SK-N-SH (cell line): ENCODE measurements at regions not wholly inside any gene's neighbourhood (a gene's known extent, or its start where the extent isn't known, plus 50 kb on each side); places are given as distances from the start of the nearest gene placed in this dataset.

ENCODE experiments used
- CTCF ChIA-PET: fragments of 300-600, 350-600 bp; formaldehyde crosslinking; extraction: SDS; loops from one replicate; lab custom pipeline; 2021; lab: Yijun Ruan, JAX
- POLR2A ChIA-PET: fragments of 350-600 bp; sonication (Branson Sonifier 250); formaldehyde crosslinking; extraction: SDS; loops from one replicate; lab custom pipeline; 2020; ENCODE audit warnings: antibody characterized with exemption, inconsistent platforms; lab: Yijun Ruan, JAX
- DNase-seq: peaks from one replicate; pipeline ENCODE4 v3.0.0; 2012
- H2AFZ ChIP-seq: fragments of 200-600 bp; sonication (generic); 2 replicates; pipeline ENCODE4 v1.8.1; 2016; ENCODE audit warnings: antibody characterized with exemption, mild to moderate bottlenecking, low read depth
- H3F3A ChIP-seq: fragments of 200-600 bp; sonication (generic); replicated peaks from 2 replicates; pipeline ENCODE3; 2016; ENCODE audit warnings: antibody characterized with exemption, mild to moderate bottlenecking; ENCODE audit not compliant: insufficient read depth
- H3K27ac ChIP-seq, 2 experiments: fragments of 200-500 bp in 1 of 2; fragments of 200-600 bp in 1 of 2; sonication (Bioruptor generic) in 1 of 2; sonication (generic), shearing (Covaris generic) in 1 of 2; 2 replicates each; pipeline versions ENCODE4 v1.5.1 to v1.6.1; 2014 to 2016; ENCODE audit warnings: low read depth in 2 of 2, inconsistent platforms in 1 of 2, low read length in 1 of 2, mild to moderate bottlenecking in 1 of 2, mixed read lengths in 1 of 2
- H3K27me3 ChIP-seq: fragments of 200-600 bp; sonication (generic), shearing (Covaris generic); 2 replicates; pipeline ENCODE4 v1.6.1; 2016; ENCODE audit warnings: mixed run types; ENCODE audit not compliant: insufficient read depth
- H3K36me3 ChIP-seq, 2 experiments: fragments of 200-500 bp in 1 of 2; fragments of 200-600 bp in 1 of 2; sonication (Bioruptor generic) in 1 of 2; sonication (generic) in 1 of 2; replicated peaks in 1 of 2; 2 replicates each; pipeline versions ENCODE3 to v1.5.1; 2014 to 2016; ENCODE audit warnings: low read length in 1 of 2, mild to moderate bottlenecking in 1 of 2; ENCODE audit not compliant: insufficient read depth in 2 of 2, control insufficient read depth in 1 of 2
- H3K4me1 ChIP-seq, 2 experiments: fragments of 200-500 bp in 1 of 2; fragments of 200-600 bp in 1 of 2; sonication (Bioruptor generic) in 1 of 2; sonication (generic), shearing (Covaris generic) in 1 of 2; 2 replicates each; pipeline versions ENCODE4 v1.5.1 to v1.6.1; 2014 to 2016; ENCODE audit warnings: low read depth in 1 of 2, low read length in 1 of 2, mixed run types in 1 of 2; ENCODE audit not compliant: insufficient read depth in 2 of 2, control insufficient read depth in 1 of 2
- H3K4me2 ChIP-seq: fragments of 200-600 bp; sonication (generic), shearing (Covaris generic); 2 replicates; pipeline ENCODE4 v1.6.1; 2017; ENCODE audit warnings: mixed run types
- H3K4me3 ChIP-seq, 2 experiments: fragments of 200-500 bp in 1 of 2; fragments of 200-600 bp in 1 of 2; sonication (Bioruptor generic) in 1 of 2; sonication (generic), shearing (Covaris generic) in 1 of 2; 2 replicates each; pipeline versions ENCODE4 v1.5.1 to v1.8.1; 2014 to 2016; ENCODE audit warnings: low read depth in 2 of 2, inconsistent platforms in 1 of 2, low read length in 1 of 2, mild to moderate bottlenecking in 1 of 2, mixed read lengths in 1 of 2, moderate library complexity in 1 of 2
- H3K79me2 ChIP-seq: fragments of 200-600 bp; sonication (generic); 2 replicates; pipeline ENCODE4 v1.8.1; 2017; ENCODE audit warnings: mild to moderate bottlenecking; ENCODE audit not compliant: insufficient read depth
- H3K9ac ChIP-seq: fragments of 200-600 bp; sonication (generic); 2 replicates; pipeline ENCODE4 v1.6.1; 2017; ENCODE audit warnings: mixed run types
- H3K9me2 ChIP-seq: fragments of 200-600 bp; sonication (generic); 2 replicates; pipeline ENCODE4 v1.6.1; 2017; ENCODE audit warnings: mixed run types
- H3K9me3 ChIP-seq: fragments of 200-600 bp; sonication (generic); 2 replicates; pipeline ENCODE4 v1.6.1; 2017; ENCODE audit warnings: mixed run types, mild to moderate bottlenecking, moderate library complexity
- H4K20me1 ChIP-seq: fragments of 200-600 bp; sonication (generic); 2 replicates; pipeline ENCODE4 v1.6.1; 2017; ENCODE audit warnings: mild to moderate bottlenecking, mixed run types; ENCODE audit not compliant: insufficient read depth
- CHD2 ChIP-seq: fragments of 150-350 bp; IDR thresholded peaks from 2 replicates; pipeline ENCODE4 v1.6.1; 2018; ENCODE audit warnings: low read length; ENCODE audit not compliant: partially characterized antibody
- EZH2phosphoT487 ChIP-seq: fragments of 200-600 bp; sonication (generic); IDR thresholded peaks from 2 replicates; pipeline ENCODE4 v1.6.1; 2017; ENCODE audit warnings: low read depth, mixed run types, mild to moderate bottlenecking, antibody characterized with exemption, moderate library complexity, borderline replicate concordance
- FOSL2 ChIP-seq: IDR thresholded peaks from 2 replicates; pipeline ENCODE4 v1.4.0; 2012; ENCODE audit warnings: low read depth, mild to moderate bottlenecking, moderate library complexity, borderline replicate concordance
- FOXM1 ChIP-seq: IDR thresholded peaks from 2 replicates; pipeline ENCODE4 v1.4.0; 2012; ENCODE audit warnings: low read depth, mild to moderate bottlenecking
- GABPA ChIP-seq: IDR thresholded peaks from 2 replicates; pipeline ENCODE4 v1.4.0; 2012; ENCODE audit warnings: low read depth, mild to moderate bottlenecking
- JUND ChIP-seq: IDR thresholded peaks from 2 replicates; pipeline ENCODE4 v1.4.0; 2012
- RAD21 ChIP-seq: IDR thresholded peaks from 2 replicates; pipeline ENCODE4 v1.6.1; 2012; ENCODE audit warnings: mild to moderate bottlenecking, low read length
- RFX5 ChIP-seq: IDR thresholded peaks from 2 replicates; pipeline ENCODE4 v1.6.1; 2012; ENCODE audit warnings: mild to moderate bottlenecking, improper control_type of control experiment, low read length
- RXRA ChIP-seq: IDR thresholded peaks from 2 replicates; pipeline ENCODE4 v1.4.0; 2012; ENCODE audit warnings: low read depth, mild to moderate bottlenecking, borderline replicate concordance
- SMC3 ChIP-seq: IDR thresholded peaks from 2 replicates; pipeline ENCODE4 v1.6.1; 2012; ENCODE audit warnings: low read depth, low read length, improper control_type of control experiment
- TAF1 ChIP-seq: IDR thresholded peaks from 2 replicates; pipeline ENCODE4 v1.6.1; 2012; ENCODE audit warnings: low read depth, mild to moderate bottlenecking, low read length, moderate library complexity, borderline replicate concordance
- TCF12 ChIP-seq: IDR thresholded peaks from 2 replicates; pipeline ENCODE4 v1.4.0; 2012
- TEAD4 ChIP-seq: IDR thresholded peaks from 2 replicates; pipeline ENCODE4 v1.4.0; 2012; ENCODE audit warnings: mild to moderate bottlenecking, borderline replicate concordance; ENCODE audit not compliant: insufficient read depth
- WGBS: methylation state at CpG from one replicate; pipeline ENCODE4 v1.1.6; 2017; ENCODE audit warnings: low lambda C conversion rate; 5-methylcytosine and 5-hydroxymethylcytosine counted together
- TF ChIP-seq, protein P1 (sequence below): fragments of 200-600 bp; sonication (generic); IDR thresholded peaks from 2 replicates; pipeline ENCODE4 v1.6.1; 2017; ENCODE audit warnings: antibody characterized with exemption, mild to moderate bottlenecking, moderate library complexity
- TF ChIP-seq, protein P2 (sequence below): fragments of 150-350 bp; IDR thresholded peaks from 2 replicates; pipeline ENCODE4 v1.6.1; 2016; ENCODE audit warnings: mild to moderate bottlenecking, low read depth, low read length
- TF ChIP-seq, protein P3 (sequence below): IDR thresholded peaks from 2 replicates; pipeline ENCODE4 v1.6.1; 2012; ENCODE audit warnings: mild to moderate bottlenecking, low read depth, low read length, moderate library complexity
- TF ChIP-seq, protein P4 (sequence below): IDR thresholded peaks from 2 replicates; pipeline ENCODE4 v1.4.0; 2012; ENCODE audit warnings: low read depth
- TF ChIP-seq, protein P5 (sequence below): fragments of 150-350 bp; IDR thresholded peaks from 2 replicates; pipeline ENCODE4 v1.6.1; 2017; ENCODE audit warnings: antibody characterized with exemption, low read length, low read depth, borderline replicate concordance

DNA sequence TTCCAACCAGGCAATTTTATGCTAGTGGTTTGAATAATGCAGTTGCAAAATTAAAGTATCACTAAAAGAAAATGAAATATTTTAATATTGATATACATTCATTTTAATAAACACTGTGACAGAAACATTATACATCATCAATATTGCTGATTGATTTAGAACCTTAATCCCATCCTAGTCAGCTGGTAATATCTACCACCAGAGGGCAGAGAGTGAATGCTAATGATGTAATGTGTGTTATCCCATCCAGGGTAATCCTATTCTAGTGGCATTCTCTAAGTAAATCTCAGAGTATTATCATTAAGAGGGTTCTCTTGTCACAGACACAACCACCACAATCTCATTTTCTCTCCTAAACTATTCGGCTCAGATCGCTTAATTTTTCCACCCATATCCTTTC is 477.4 kb downstream of the CPS1 start:
- no peaks in the 10 kb centered on the region for H3K36me3 ChIP-seq
- peak; percentile 6 for DNase-seq
- peaks cover 0 to 4% of the 10 kb centered on the region in 2 experiments; a peak in 1 of 4 replicates for H3K4me1 ChIP-seq
- TF ChIP-seq, protein P1, sequence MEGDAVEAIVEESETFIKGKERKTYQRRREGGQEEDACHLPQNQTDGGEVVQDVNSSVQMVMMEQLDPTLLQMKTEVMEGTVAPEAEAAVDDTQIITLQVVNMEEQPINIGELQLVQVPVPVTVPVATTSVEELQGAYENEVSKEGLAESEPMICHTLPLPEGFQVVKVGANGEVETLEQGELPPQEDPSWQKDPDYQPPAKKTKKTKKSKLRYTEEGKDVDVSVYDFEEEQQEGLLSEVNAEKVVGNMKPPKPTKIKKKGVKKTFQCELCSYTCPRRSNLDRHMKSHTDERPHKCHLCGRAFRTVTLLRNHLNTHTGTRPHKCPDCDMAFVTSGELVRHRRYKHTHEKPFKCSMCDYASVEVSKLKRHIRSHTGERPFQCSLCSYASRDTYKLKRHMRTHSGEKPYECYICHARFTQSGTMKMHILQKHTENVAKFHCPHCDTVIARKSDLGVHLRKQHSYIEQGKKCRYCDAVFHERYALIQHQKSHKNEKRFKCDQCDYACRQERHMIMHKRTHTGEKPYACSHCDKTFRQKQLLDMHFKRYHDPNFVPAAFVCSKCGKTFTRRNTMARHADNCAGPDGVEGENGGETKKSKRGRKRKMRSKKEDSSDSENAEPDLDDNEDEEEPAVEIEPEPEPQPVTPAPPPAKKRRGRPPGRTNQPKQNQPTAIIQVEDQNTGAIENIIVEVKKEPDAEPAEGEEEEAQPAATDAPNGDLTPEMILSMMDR, result peak; percentile 52
- TF ChIP-seq EZH2phosphoT487, result no peak
- peak; percentile 38 for TF ChIP-seq SMC3
- no peak for TF ChIP-seq JUND
- TF ChIP-seq RAD21, result peak; percentile 66
- H3K9me3 ChIP-seq, result no peaks in the 10 kb centered on the region
- 77% methylated on average over 2 of the region's 2 CpGs for WGBS
- H2AFZ ChIP-seq, result no peak overlapping the region
- no peaks in the 10 kb centered on the region for H4K20me1 ChIP-seq
- H3K4me3 ChIP-seq, result no peak overlapping the region
- POLR2A ChIA-PET, result no interaction called here
- H3F3A ChIP-seq, result no peaks in the 10 kb centered on the region
- peak overlapping the region in 1 of 2 experiments; percentile 34; a peak in 1 of 4 replicates for H3K27ac ChIP-seq
- H3K9ac ChIP-seq, result no peak overlapping the region
- no peak overlapping the region for H3K4me2 ChIP-seq
- no peaks in the 10 kb centered on the region for H3K79me2 ChIP-seq
- H3K27me3 ChIP-seq, result no peaks in the 10 kb centered on the region
- CTCF ChIA-PET, result interaction anchor here (1.1 to 1.6 kb wide), 6 partner anchors 9 to 244 kb away, joined by 3 to 5 read pairs (median 4); no protein-coding TSS in a partner anchor
- no peaks in the 10 kb centered on the region for H3K9me2 ChIP-seq

DNA sequence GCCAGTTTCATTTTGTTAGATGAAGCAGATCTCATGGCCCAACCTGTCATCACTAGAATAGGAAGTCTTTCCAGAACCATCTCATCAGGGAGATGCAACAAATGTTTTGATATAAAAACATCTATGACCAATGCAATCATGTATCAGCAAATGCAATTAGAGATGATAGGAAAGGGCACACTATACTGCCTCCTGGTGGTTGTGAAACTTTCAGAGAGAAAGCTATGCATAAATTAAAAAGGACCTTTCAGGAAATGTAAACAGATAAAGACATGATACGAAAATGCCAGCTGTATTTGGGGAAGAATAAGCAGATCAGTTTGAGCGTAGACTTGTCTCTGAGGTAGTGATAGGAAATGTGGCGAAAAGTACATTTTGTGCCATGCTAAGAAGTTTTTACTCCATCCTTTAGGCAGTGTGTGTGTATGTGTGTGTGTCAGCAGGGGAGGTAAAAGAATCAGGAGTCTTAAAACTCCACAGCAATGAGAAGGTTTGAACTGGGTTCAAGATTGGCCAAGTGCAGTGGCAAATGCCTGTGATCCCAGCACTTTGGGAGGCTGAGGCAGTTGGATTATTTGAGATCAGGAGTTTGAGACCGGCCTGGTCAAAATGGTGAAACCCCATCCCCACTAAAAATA is 479.3 kb downstream of the CPS1 start:
- H3K27ac ChIP-seq, result no peak overlapping the region
- H3F3A ChIP-seq, result no peaks in the 10 kb centered on the region
- POLR2A ChIA-PET, result no interaction called here
- 52% methylated on average over 4 of the region's 4 CpGs for WGBS
- no peaks in the 10 kb centered on the region for H3K9me3 ChIP-seq
- no peak for DNase-seq
- no peaks in the 10 kb centered on the region for H3K27me3 ChIP-seq
- no peaks in the 10 kb centered on the region for H3K9me2 ChIP-seq
- H2AFZ ChIP-seq, result no peak overlapping the region
- H3K9ac ChIP-seq, result no peak overlapping the region
- no peaks in the 10 kb centered on the region for H4K20me1 ChIP-seq
- peaks cover 0 to 4% of the 10 kb centered on the region in 2 experiments; a peak in 1 of 4 replicates for H3K4me1 ChIP-seq
- H3K79me2 ChIP-seq, result no peaks in the 10 kb centered on the region
- H3K4me2 ChIP-seq, result no peak overlapping the region
- H3K36me3 ChIP-seq, result no peaks in the 10 kb centered on the region
- no peak overlapping the region for H3K4me3 ChIP-seq
- CTCF ChIA-PET, result interaction anchor here (0.7 to 1.9 kb wide), 4 partner anchors 9 to 418 kb away, joined by 3 to 10 read pairs (median 4); no protein-coding TSS in a partner anchor
- TF ChIP-seq RFX5, result no peak
- no peak for TF ChIP-seq FOXM1
- TF ChIP-seq, protein P2, sequence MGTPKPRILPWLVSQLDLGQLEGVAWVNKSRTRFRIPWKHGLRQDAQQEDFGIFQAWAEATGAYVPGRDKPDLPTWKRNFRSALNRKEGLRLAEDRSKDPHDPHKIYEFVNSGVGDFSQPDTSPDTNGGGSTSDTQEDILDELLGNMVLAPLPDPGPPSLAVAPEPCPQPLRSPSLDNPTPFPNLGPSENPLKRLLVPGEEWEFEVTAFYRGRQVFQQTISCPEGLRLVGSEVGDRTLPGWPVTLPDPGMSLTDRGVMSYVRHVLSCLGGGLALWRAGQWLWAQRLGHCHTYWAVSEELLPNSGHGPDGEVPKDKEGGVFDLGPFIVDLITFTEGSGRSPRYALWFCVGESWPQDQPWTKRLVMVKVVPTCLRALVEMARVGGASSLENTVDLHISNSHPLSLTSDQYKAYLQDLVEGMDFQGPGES, result no peak
- TF ChIP-seq, protein P3, sequence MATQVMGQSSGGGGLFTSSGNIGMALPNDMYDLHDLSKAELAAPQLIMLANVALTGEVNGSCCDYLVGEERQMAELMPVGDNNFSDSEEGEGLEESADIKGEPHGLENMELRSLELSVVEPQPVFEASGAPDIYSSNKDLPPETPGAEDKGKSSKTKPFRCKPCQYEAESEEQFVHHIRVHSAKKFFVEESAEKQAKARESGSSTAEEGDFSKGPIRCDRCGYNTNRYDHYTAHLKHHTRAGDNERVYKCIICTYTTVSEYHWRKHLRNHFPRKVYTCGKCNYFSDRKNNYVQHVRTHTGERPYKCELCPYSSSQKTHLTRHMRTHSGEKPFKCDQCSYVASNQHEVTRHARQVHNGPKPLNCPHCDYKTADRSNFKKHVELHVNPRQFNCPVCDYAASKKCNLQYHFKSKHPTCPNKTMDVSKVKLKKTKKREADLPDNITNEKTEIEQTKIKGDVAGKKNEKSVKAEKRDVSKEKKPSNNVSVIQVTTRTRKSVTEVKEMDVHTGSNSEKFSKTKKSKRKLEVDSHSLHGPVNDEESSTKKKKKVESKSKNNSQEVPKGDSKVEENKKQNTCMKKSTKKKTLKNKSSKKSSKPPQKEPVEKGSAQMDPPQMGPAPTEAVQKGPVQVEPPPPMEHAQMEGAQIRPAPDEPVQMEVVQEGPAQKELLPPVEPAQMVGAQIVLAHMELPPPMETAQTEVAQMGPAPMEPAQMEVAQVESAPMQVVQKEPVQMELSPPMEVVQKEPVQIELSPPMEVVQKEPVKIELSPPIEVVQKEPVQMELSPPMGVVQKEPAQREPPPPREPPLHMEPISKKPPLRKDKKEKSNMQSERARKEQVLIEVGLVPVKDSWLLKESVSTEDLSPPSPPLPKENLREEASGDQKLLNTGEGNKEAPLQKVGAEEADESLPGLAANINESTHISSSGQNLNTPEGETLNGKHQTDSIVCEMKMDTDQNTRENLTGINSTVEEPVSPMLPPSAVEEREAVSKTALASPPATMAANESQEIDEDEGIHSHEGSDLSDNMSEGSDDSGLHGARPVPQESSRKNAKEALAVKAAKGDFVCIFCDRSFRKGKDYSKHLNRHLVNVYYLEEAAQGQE, result no peak
- no peak for TF ChIP-seq TAF1
- TF ChIP-seq TCF12, result no peak
- TF ChIP-seq CHD2, result no peak
- TF ChIP-seq, protein P4, sequence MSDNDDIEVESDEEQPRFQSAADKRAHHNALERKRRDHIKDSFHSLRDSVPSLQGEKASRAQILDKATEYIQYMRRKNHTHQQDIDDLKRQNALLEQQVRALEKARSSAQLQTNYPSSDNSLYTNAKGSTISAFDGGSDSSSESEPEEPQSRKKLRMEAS, result no peak
- no peak for TF ChIP-seq EZH2phosphoT487
- no peak for TF ChIP-seq TEAD4
- no peak for TF ChIP-seq FOSL2
- TF ChIP-seq, protein P5, sequence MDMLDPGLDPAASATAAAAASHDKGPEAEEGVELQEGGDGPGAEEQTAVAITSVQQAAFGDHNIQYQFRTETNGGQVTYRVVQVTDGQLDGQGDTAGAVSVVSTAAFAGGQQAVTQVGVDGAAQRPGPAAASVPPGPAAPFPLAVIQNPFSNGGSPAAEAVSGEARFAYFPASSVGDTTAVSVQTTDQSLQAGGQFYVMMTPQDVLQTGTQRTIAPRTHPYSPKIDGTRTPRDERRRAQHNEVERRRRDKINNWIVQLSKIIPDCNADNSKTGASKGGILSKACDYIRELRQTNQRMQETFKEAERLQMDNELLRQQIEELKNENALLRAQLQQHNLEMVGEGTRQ, result no peak
- no peak for TF ChIP-seq RXRA
- TF ChIP-seq GABPA, result no peak
